ENCODE measurements at regions not wholly inside any gene's neighbourhood (a gene's known extent, or its start where the extent isn't known, plus 50 kb on each side); places are given as distances from the start of the nearest gene placed in this dataset.

DNA sequence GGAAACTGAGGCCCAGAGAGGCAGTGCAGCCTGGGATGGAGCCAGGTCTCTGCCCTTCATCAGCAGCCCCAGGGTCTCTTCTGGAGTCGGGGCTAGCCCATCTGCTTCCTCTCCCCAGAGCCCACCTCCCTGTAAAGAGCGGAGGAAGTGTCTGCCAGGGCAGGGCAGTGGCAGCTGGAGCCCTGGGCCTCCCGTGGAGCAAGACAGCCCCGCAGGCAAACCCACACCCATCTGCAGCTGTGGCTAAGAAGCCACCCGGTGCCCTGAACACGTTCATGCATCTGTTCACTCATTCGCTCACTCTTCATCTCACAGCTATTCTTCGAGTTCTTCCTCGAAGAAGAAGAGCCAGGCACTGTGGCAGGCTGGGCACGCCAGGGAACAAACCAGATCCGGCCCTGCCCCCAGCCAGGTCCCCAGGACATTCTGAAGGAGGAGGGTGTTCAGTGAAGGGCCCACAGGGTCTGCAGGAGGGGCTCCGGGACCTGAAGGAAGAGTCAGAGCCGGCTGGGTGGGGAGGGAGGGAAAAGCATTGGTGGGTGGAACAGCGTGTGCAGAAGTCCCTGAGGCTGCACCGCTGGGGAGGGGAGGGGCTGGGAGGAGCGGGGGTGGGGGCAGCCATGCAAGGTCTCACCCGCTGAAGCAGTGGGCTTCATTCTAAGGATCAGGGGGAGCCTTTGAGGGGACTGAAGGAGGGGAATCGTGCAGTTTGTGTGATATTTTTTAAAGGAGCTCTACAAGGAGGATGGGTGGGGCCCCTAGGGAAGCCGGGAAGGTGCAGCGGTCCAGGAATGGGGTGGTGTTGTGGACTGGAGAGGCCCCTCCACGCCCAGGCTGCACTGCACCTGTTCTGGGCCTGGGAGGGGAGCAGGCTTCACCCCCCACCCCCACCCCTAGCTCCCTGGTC, 99.1 kb downstream of the UNCX start:
- TF ChIP-seq POLR2AphosphoS5 (IDR thresholded peaks at IDR 0.05; ENCODE audit: insufficient read depth in 1 of 2, low read depth in 1 of 2), result no peak
- TF ChIP-seq, protein P1, sequence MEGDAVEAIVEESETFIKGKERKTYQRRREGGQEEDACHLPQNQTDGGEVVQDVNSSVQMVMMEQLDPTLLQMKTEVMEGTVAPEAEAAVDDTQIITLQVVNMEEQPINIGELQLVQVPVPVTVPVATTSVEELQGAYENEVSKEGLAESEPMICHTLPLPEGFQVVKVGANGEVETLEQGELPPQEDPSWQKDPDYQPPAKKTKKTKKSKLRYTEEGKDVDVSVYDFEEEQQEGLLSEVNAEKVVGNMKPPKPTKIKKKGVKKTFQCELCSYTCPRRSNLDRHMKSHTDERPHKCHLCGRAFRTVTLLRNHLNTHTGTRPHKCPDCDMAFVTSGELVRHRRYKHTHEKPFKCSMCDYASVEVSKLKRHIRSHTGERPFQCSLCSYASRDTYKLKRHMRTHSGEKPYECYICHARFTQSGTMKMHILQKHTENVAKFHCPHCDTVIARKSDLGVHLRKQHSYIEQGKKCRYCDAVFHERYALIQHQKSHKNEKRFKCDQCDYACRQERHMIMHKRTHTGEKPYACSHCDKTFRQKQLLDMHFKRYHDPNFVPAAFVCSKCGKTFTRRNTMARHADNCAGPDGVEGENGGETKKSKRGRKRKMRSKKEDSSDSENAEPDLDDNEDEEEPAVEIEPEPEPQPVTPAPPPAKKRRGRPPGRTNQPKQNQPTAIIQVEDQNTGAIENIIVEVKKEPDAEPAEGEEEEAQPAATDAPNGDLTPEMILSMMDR (IDR thresholded peaks at IDR 0.05), result no peak
